Adrenal gland (tissue), 5 donors: ENCODE measurements at regions not wholly inside any gene's neighbourhood (a gene's known extent, or its start where the extent isn't known, plus 50 kb on each side); places are given as distances from the start of the nearest gene placed in this dataset.

ENCODE experiments used
- CTCF ChIP-seq, 6 experiments: fragments of 450-650 bp in 4 of 6; fragments of 200-600 bp in 2 of 6; sonication (generic) in 1 of 6; IDR thresholded peaks; 1 replicate in 5 of 6; 2 replicates in 1 of 6; pipeline versions ENCODE4 v1.5.1 to v1.8.0; 2016 to 2021; ENCODE audit warnings: antibody characterized with exemption in 6 of 6, mild to moderate bottlenecking in 2 of 6, moderate library complexity in 1 of 6
- POLR2A ChIP-seq, 2 donors: fragments of 450-650 bp; IDR thresholded peaks; one replicate each; pipeline ENCODE4 v1.6.1; 2017; ENCODE audit warnings: antibody characterized with exemption in 2 of 2, mild to moderate bottlenecking in 2 of 2, moderate library complexity in 1 of 2
- donor health status: DM: no; HTN: no; CAD: no.

GRCh38 chr10:3414667-3415023 lies 242.1 kb upstream of the PITRM1 start:
- no peak for TF ChIP-seq CTCF (IDR thresholded peaks at IDR 0.05)
- no peak for TF ChIP-seq POLR2A (IDR thresholded peaks at IDR 0.05)
